Ovary (tissue), 7 donors: ENCODE measurements at regions not wholly inside any gene's neighbourhood (a gene's known extent, or its start where the extent isn't known, plus 50 kb on each side); places are given as distances from the start of the nearest gene placed in this dataset.

Source experiments
- DNase-seq, 5 donors: peaks; one replicate each; pipeline ENCODE4 v3.0.0-alpha.2; 2019 to 2020
- H3K27ac ChIP-seq, 2 donors: fragments of 200-600 bp; one replicate each; pipeline versions ENCODE4 v1.5.1 to v1.8.0; 2019 to 2022
- H3K27me3 ChIP-seq: fragments of 200-600 bp; one replicate; pipeline ENCODE4 v1.8.0; 2022
- H3K36me3 ChIP-seq: fragments of 200-600 bp; sonication (generic); one replicate; pipeline ENCODE4 v1.5.1; 2019
- H3K4me1 ChIP-seq: one replicate; pipeline ENCODE4 v1.8.1; 2013; ENCODE audit warnings: mild to moderate bottlenecking, moderate library complexity; ENCODE audit not compliant: insufficient read depth
- H3K4me3 ChIP-seq: fragments of 200-600 bp; sonication (generic); one replicate; pipeline ENCODE4 v1.5.1; 2017
- H3K9me3 ChIP-seq, 2 donors: fragments of 200-600 bp in 1 of 2; sonication (generic) in 1 of 2; one replicate each; pipeline versions ENCODE4 v1.5.1 to v1.8.1; 2013 to 2019; ENCODE audit warnings: mild to moderate bottlenecking in 1 of 2, moderate library complexity in 1 of 2
- EP300 ChIP-seq: sonication (generic); formaldehyde crosslinking; IDR thresholded peaks from one replicate; pipeline ENCODE4 v1.6.1; 2017; ENCODE audit warnings: antibody characterized with exemption
- POLR2A ChIP-seq: fragments of 450-650 bp; IDR thresholded peaks from one replicate; pipeline ENCODE4 v1.6.1; 2017; ENCODE audit warnings: antibody characterized with exemption, mild to moderate bottlenecking, moderate library complexity
- whole genome bisulfite sequencing, 3 donors: extraction: QIAGEN DNeasy Blood & Tissue Kit in 1 of 3; methylation state at CpG; one replicate each; pipeline versions ENCODE4 v1.1.5 to v1.1.7; 2013 to 2017; 5-methylcytosine and 5-hydroxymethylcytosine counted together
- intact Hi-C, 4 donors: fragments of 100-400 bp; cut with DNase I; formaldehyde crosslinking; loops; one replicate each; pipeline versions ENCODE4 v1.11.0 to v1.15.1; 2022 to 2023
- TF ChIP-seq, protein P1 (sequence below), 3 donors: fragments of 450-650 bp in 2 of 3; fragments of 200-600 bp in 1 of 3; IDR thresholded peaks; one replicate each; pipeline versions ENCODE4 v1.5.1 to v1.8.0; 2016 to 2022; ENCODE audit warnings: antibody characterized with exemption in 3 of 3, mild to moderate bottlenecking in 1 of 3
- donor health status: DM: no; HTN: no; CAD: no; lungs with moderate emphysema.
- donor health status: DM: no; HTN: no; CAD: no.
- donor health status: Bipolar disorder and iron deficiency.
- donor health status: DM: no; HTN: no; CAD: no.
- donor health status: DM: yes; HTN: yes; CAD: no.

DNA sequence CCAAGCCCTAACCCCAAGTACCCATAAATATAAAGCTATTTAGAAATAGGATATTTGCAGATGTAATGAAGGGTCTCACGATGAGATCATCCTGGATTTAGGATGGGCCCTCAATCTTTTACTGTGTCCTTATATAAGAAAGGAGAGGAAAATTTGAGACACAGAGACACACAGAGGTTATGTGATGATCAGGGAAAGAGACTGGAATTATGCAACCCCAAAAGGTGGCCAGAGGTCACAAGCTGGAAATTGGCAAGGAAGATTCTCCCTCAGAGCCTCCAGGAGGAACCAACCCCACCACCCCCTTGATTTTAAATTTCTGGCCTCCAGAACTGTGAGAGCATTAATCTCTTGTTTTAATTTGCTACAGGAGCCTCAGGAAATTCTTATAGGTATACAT is 334.9 kb upstream of the PRICKLE1 start:
- no peak for DNase-seq
- no peak overlapping the region for H3K27ac ChIP-seq
- no peaks in the 10 kb centered on the region for H3K36me3 ChIP-seq
- H3K4me1 ChIP-seq: no peaks in the 10 kb centered on the region
- WGBS, 3 donors: 77 to 97% (median 93%) methylated on average over 1 of the region's 1 CpG
- H3K9me3 ChIP-seq: no peaks in the 10 kb centered on the region
- no peaks in the 10 kb centered on the region for H3K27me3 ChIP-seq
- TF ChIP-seq POLR2A (no peak), EP300 (no peak)
- TF ChIP-seq, protein P1, sequence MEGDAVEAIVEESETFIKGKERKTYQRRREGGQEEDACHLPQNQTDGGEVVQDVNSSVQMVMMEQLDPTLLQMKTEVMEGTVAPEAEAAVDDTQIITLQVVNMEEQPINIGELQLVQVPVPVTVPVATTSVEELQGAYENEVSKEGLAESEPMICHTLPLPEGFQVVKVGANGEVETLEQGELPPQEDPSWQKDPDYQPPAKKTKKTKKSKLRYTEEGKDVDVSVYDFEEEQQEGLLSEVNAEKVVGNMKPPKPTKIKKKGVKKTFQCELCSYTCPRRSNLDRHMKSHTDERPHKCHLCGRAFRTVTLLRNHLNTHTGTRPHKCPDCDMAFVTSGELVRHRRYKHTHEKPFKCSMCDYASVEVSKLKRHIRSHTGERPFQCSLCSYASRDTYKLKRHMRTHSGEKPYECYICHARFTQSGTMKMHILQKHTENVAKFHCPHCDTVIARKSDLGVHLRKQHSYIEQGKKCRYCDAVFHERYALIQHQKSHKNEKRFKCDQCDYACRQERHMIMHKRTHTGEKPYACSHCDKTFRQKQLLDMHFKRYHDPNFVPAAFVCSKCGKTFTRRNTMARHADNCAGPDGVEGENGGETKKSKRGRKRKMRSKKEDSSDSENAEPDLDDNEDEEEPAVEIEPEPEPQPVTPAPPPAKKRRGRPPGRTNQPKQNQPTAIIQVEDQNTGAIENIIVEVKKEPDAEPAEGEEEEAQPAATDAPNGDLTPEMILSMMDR (IDR thresholded peaks at IDR 0.05): no peak
- intact Hi-C loops: no loop called here
- no peak overlapping the region for H3K4me3 ChIP-seq

DNA sequence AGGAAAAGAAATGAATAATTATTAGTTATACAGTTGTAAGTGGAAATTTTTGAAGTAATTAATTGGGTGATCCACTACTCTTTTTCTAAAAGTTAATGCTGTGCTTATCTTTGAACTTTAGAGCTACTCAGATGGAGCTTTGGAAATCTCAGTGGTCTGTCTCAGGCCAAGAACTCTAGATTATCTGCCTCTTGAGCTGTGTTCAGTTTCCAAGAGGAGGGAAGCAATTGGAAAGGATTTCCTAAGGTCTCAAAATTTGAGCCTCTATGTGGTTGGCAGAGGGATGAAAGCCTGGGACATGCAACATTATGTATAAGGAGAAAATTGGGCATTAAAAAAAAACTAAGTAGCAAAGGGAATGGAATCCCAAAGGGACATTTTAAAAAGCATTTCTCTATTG is 334.0 kb upstream of the PRICKLE1 start:
- no peaks in the 10 kb centered on the region for H3K27me3 ChIP-seq
- intact Hi-C loops: no loop called here

DNA sequence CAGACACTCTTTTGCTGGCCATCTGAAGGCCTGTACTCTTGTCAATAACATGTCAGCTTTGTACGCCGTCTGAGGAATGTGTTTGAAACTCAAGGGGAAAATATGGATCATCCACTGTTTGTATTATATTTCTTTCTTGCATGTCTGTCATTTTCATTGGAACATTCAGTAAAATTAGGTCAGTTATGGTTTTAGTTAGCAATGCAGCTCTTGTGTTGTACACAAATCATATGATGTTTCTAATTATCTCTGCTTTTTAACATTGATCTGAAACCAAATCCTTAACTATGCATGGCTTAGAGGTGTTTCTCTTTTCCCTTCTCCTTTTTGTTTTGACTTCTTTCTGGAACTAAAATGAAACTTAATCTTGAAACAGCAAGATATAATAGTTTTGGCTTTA is 333.6 kb upstream of the PRICKLE1 start:
- TF ChIP-seq EP300 (no peak), POLR2A (no peak)
- TF ChIP-seq, protein P1 (IDR thresholded peaks at IDR 0.05): no peak
- intact Hi-C loops: no loop called here
- Histone ChIP-seq H3K4me1 (no peaks in the 10 kb centered on the region), H3K9me3 (no peaks in the 10 kb centered on the region), H3K36me3 (no peaks in the 10 kb centered on the region), H3K27ac (no peak overlapping the region), H3K4me3 (no peak overlapping the region), H3K27me3 (no peaks in the 10 kb centered on the region)
- 37 to 55% (median 50%) methylated on average over 2 of the region's 2 CpGs for WGBS, 3 donors
- no peak for DNase-seq

More for the DNA sequence above, 334.0 kb upstream of the PRICKLE1 start:
- H3K9me3 ChIP-seq: no peaks in the 10 kb centered on the region
- DNase-seq: no peak
- no peaks in the 10 kb centered on the region for H3K36me3 ChIP-seq
- no peak overlapping the region for H3K27ac ChIP-seq
- H3K4me3 ChIP-seq: no peak overlapping the region
- TF ChIP-seq EP300: no peak
- no peak for TF ChIP-seq POLR2A
- TF ChIP-seq, protein P1 (IDR thresholded peaks at IDR 0.05): no peak
- no peaks in the 10 kb centered on the region for H3K4me1 ChIP-seq

DNA sequence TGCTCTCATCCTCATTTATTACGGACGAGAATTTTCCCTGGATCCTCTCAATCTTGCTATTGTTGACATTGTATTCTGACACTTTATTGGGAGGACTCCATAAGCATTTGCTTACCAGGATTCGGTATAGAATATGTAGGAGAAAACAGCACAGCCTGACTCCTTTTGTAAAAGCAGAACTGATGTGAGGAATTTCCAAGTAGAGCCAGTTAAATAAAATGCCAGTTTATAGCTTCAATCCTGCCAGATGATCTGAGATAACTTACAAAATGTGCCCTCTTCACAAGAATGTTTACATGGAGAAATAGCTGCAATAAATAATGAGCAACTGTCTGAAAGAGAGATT is 332.9 kb upstream of the PRICKLE1 start:
- no peak for DNase-seq
- Histone ChIP-seq H3K4me1 (no peaks in the 10 kb centered on the region), H3K27me3 (no peaks in the 10 kb centered on the region), H3K9me3 (no peaks in the 10 kb centered on the region), H3K27ac (no peak overlapping the region), H3K4me3 (no peak overlapping the region), H3K36me3 (no peaks in the 10 kb centered on the region)
- intact Hi-C loops: no loop called here
- no peak for TF ChIP-seq EP300
- no peak for TF ChIP-seq POLR2A
- TF ChIP-seq, protein P1 (IDR thresholded peaks at IDR 0.05): no peak
- WGBS, 3 donors: 79 to 83% (median 82%) methylated on average over 3 of the region's 3 CpGs
